ACC112 (cell line): ENCODE measurements at regions not wholly inside any gene's neighbourhood (a gene's known extent, or its start where the extent isn't known, plus 50 kb on each side); places are given as distances from the start of the nearest gene placed in this dataset.
"Not testable (repeated sequence)": the region's sequence is repeated elsewhere in the genome, so short reads cannot be mapped to it uniquely, and the experiment has no call there.

Source experiments
- H2AFZ ChIP-seq: fragments of 200-600 bp; sonication (generic); one replicate; pipeline ENCODE4 v1.6.0; 2017; ENCODE audit warnings: antibody characterized with exemption, low read length; ENCODE audit not compliant: unreplicated experiment
- H3K27ac ChIP-seq: fragments of 200-600 bp; sonication (generic); 2 replicates; pipeline ENCODE4 v1.5.1; 2014; ENCODE audit warnings: low read depth, mild to moderate bottlenecking, antibody characterized with exemption, low read length, moderate library complexity
- H3K27me3 ChIP-seq: fragments of 200-600 bp; sonication (generic); 2 replicates; pipeline ENCODE4 v1.6.1; 2014; ENCODE audit warnings: mild to moderate bottlenecking, antibody characterized with exemption, low read length, moderate library complexity, mixed read lengths; ENCODE audit not compliant: insufficient read depth
- H3K36me3 ChIP-seq: fragments of 200-600 bp; sonication (generic); 2 replicates; pipeline ENCODE4 v1.6.1; 2016; ENCODE audit warnings: mild to moderate bottlenecking, antibody characterized with exemption, low read length, moderate library complexity, mixed read lengths; ENCODE audit not compliant: insufficient read depth
- H3K4me1 ChIP-seq: fragments of 200-600 bp; sonication (generic); one replicate; pipeline ENCODE4 v1.6.1; 2016; ENCODE audit warnings: low read length, mixed read lengths; ENCODE audit not compliant: insufficient read depth, unreplicated experiment, control insufficient read depth
- H3K4me3 ChIP-seq: fragments of 200-600 bp; sonication (generic); 2 replicates; pipeline ENCODE4 v1.5.1; 2014; ENCODE audit warnings: mild to moderate bottlenecking, low read depth, low read length
- H3K79me2 ChIP-seq: fragments of 200-600 bp; sonication (generic); one replicate; pipeline ENCODE4 v1.6.0; 2016; ENCODE audit warnings: low read length; ENCODE audit not compliant: control insufficient read depth, unreplicated experiment, insufficient read depth

DNA sequence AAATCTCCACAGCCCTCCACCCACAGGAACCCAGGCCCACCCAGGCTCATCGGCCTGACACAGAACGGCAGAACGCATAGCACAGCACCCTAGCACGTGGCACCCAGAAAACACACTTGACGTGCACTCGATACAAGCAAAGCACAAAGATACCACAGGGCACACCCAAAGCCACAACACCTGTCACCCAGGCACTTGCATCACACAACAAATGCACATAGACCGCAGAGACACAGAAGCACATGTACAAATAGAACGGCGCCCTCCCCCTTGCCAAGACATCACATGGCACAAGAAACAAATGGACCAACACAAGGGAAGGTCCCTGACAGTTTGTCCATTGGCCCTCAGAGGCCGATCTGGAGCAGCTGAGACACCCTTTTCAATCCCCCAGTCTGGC, 147.7 kb upstream of the WSCD1 start:
- H3K27me3 ChIP-seq: peaks cover 9% of the 10 kb centered on the region
- no peak overlapping the region for H3K27ac ChIP-seq
- H3K4me3 ChIP-seq: no peak overlapping the region
- H3K4me1 ChIP-seq: no peaks in the 10 kb centered on the region
- no peak overlapping the region for H2AFZ ChIP-seq
- no peaks in the 10 kb centered on the region for H3K79me2 ChIP-seq
- no peaks in the 10 kb centered on the region for H3K36me3 ChIP-seq

DNA sequence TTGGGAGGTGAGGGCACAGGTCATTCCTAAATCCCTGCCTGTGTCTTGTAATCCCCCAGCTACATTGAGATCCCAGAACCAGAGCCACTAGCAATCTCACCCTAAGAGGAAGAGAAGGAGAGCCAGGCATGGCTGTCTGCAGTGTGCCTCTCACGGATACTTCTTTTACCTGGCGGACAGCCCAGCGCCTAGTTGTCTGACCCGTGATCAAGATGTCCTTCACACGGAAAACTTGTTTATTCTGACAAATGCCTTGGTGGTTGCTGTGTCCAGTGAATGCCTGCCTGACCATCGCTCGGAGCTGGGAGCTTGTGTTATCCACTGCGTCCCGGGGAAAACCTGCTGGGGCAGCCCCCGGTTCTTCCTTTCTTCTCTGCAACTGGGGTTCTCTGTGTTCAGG, 140.5 kb upstream of the WSCD1 start:
- no peaks in the 10 kb centered on the region for H3K79me2 ChIP-seq
- no peaks in the 10 kb centered on the region for H3K4me1 ChIP-seq
- no peak overlapping the region for H3K27ac ChIP-seq
- H3K27me3 ChIP-seq: 0 out of 2 replicates have a peak, but pooled peaks cover 4% of the 10 kb centered on the region
- no peak overlapping the region for H3K4me3 ChIP-seq
- H3K36me3 ChIP-seq: no peaks in the 10 kb centered on the region
- H2AFZ ChIP-seq: no peak overlapping the region

DNA sequence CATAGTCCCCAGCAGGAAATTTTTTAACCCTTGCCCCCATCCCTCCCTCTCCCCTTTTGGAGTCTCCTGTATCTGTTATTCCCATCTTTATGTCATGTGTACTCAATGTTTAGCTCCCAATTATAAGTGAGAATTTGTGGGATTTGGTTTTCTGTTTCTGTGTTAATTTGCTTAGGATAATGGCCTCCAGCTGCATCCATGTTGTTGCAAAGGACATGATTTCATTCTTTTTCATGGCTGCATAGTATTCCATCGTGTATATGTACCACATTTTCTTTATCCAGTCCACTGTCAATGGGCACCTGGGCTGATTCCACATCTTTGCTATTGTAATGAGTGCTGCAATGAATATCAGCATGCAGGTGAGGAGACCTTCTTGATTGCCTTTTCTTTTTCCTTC, 139.6 kb upstream of the WSCD1 start:
- H3K36me3 ChIP-seq, H2AFZ ChIP-seq, H3K4me3 ChIP-seq, H3K27me3 ChIP-seq, H3K27ac ChIP-seq, H3K79me2 ChIP-seq, H3K4me1 ChIP-seq: not testable (repeated sequence)

DNA sequence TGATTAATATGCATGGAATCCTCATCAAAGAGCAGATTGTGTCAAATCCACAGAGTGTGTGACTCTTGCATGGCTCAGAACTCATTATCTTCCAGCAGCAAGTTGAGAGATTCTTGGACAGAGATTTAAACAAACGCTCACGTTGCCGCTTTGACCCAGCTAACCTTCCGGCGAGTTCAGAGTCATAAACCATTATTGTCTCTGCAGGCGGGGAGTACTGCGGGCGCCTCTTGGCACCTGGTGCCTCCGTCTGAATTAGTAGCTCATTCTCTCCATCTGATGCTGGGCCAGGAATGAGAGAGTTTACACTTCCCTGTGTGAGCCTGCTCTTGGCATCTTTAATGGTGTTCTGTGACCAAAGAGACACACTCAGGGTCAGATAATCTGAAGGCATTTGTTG, 138.6 kb upstream of the WSCD1 start:
- Histone ChIP-seq H3K79me2 (no peaks in the 10 kb centered on the region), H3K36me3 (no peaks in the 10 kb centered on the region), H3K27me3 (peaks cover 13% of the 10 kb centered on the region; the same call in 1 of the 2 replicates), H3K4me3 (no peak overlapping the region), H3K4me1 (no peaks in the 10 kb centered on the region), H2AFZ (no peak overlapping the region), H3K27ac (no peak overlapping the region)

DNA sequence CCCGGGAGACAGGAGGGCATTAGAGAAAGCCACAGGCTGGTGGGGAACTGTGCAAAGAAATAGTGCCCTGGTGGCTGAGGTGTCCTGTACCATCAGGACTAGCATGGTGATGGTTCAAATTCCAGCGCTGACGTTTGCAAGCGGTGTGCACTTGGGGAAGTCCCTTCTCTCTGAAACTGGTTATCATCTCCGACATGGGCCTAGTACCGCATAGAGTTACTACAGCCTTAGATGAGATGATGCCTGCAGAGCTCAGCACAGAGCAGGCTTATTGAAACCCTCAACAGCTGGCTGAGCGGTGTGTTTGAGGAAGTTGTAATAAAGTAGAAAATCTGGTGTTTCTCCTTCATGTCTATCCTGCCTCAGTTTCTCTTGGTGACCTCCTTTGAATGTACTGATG, 136.7 kb upstream of the WSCD1 start:
- H3K27ac ChIP-seq: no peak overlapping the region
- H3K36me3 ChIP-seq: no peaks in the 10 kb centered on the region
- peaks cover 16% of the 10 kb centered on the region; the same call in 1 of the 2 replicates for H3K27me3 ChIP-seq
- H3K4me1 ChIP-seq: no peaks in the 10 kb centered on the region
- H2AFZ ChIP-seq: no peak overlapping the region
- no peak overlapping the region for H3K4me3 ChIP-seq
- H3K79me2 ChIP-seq: no peaks in the 10 kb centered on the region

DNA sequence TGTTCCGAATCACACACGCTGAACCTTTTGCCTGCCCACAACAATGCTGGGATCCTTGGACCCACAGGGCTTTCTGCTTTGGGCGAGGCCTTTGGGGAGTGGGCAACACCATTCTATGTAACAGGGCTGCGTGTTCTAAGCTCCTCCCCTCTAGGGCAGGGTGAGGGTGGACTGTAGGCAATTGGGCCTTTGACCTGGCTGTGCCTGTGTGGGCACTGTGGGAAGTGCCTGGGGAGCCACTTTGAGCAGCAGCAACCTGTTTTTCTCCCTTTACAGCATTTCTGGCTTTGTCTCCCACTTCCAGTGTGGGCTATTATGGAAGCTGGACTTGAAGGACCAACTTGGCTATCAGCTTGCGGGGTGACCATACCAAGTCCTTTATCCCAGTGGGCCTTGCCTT, 128.9 kb upstream of the WSCD1 start:
- Histone ChIP-seq H3K36me3 (no peaks in the 10 kb centered on the region), H3K4me3 (no peak overlapping the region), H3K4me1 (no peaks in the 10 kb centered on the region), H3K79me2 (no peaks in the 10 kb centered on the region), H3K27me3 (peaks cover 35% of the 10 kb centered on the region), H3K27ac (no peak overlapping the region), H2AFZ (no peak overlapping the region)

DNA sequence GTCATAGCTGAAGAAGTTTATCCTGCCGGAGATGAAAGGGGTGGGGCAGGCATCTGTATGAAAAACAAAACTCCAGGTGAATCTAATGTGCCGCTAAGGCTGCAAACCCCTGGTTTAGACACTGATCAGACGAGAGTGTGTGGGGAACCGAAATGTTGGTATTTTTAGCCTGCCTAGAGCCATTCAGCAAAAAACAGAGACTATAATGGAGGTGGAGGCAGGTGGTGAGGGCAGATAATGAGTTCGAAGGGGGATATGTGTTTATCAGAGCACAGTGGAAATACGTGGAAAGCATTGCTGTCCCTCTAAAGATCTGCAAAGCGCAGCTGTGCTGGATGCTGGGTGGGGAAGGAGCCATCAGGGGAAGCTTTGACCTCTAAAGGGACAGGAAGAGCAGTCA, 127.5 kb upstream of the WSCD1 start:
- no peak overlapping the region for H3K4me3 ChIP-seq
- no peak overlapping the region for H3K27ac ChIP-seq
- no peak overlapping the region for H2AFZ ChIP-seq
- H3K79me2 ChIP-seq: no peaks in the 10 kb centered on the region
- no peaks in the 10 kb centered on the region for H3K4me1 ChIP-seq
- H3K36me3 ChIP-seq: no peaks in the 10 kb centered on the region
- peaks cover 31% of the 10 kb centered on the region for H3K27me3 ChIP-seq

DNA sequence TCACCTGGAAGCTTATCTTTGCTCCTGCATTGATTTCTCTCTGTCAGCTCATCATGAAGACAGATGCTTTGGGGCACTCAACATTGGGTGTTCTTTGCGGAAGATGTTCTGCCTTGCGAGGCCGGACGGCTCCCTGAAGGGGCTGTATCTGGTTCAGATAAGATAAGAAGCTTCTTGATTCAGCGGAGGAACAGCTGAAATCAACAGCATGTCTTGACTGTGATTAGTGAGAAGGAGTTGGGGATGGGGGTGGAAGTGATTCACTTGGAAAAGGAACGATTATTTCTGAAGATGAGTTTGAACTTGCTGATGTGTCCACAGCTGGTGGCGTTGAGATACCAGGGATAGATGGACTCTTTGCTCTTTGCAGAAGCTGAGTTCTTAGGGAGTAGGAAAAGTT, 126.9 kb upstream of the WSCD1 start:
- Histone ChIP-seq H3K36me3 (no peaks in the 10 kb centered on the region), H3K4me3 (no peak overlapping the region), H3K4me1 (no peaks in the 10 kb centered on the region), H2AFZ (no peak overlapping the region), H3K27me3 (peaks cover 31% of the 10 kb centered on the region), H3K79me2 (no peaks in the 10 kb centered on the region), H3K27ac (no peak overlapping the region)

DNA sequence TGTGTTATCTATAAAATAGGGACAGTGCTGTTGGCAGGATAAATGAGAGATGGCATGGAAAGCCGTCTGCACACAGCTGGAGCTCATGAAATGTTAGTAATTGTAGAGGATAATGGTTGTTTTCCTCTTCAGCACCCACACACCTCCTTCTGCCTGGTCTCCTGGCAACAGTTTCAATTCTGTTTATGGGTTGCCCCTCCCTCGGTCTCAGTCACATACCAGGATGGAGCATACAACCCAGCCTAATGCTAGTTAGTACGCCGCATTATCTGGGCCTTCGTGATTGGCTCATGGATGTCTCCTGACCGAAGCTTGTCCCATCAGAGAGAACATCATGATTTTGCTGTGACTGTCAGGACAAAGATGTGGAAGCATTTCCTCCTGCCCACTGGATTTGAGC, 126.2 kb upstream of the WSCD1 start:
- Histone ChIP-seq H3K27ac (no peak overlapping the region), H3K4me1 (no peaks in the 10 kb centered on the region), H3K36me3 (no peaks in the 10 kb centered on the region), H2AFZ (no peak overlapping the region), H3K4me3 (no peak overlapping the region), H3K79me2 (no peaks in the 10 kb centered on the region), H3K27me3 (peaks cover 38% of the 10 kb centered on the region)

DNA sequence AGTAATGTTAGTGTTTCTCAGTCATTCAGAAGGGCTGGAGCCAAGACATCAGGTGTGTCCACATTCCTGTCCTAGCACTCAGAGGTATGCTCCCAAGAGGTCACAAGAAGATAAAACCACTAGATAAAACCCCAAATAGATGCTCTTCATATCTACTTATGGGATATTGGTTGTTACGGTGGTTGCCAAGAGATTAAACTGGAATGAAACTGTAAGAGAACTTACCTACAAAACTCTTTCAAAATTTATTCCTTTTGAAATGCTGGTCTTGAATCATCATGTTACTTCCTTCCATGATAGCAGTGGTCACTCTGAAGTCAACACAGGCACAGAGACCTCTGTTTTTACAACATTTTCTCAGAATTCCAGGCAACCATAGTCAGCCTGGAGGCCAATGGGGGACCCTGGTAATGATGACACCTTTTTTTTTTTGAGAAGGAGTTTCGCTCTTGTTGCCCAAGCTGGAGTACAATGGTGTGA, 122.4 kb upstream of the WSCD1 start:
- H3K79me2 ChIP-seq: no peaks in the 10 kb centered on the region
- no peak overlapping the region for H3K27ac ChIP-seq
- H2AFZ ChIP-seq: no peak overlapping the region
- peaks cover 25% of the 10 kb centered on the region for H3K27me3 ChIP-seq
- H3K4me3 ChIP-seq: no peak overlapping the region
- H3K4me1 ChIP-seq: no peaks in the 10 kb centered on the region
- no peaks in the 10 kb centered on the region for H3K36me3 ChIP-seq

DNA sequence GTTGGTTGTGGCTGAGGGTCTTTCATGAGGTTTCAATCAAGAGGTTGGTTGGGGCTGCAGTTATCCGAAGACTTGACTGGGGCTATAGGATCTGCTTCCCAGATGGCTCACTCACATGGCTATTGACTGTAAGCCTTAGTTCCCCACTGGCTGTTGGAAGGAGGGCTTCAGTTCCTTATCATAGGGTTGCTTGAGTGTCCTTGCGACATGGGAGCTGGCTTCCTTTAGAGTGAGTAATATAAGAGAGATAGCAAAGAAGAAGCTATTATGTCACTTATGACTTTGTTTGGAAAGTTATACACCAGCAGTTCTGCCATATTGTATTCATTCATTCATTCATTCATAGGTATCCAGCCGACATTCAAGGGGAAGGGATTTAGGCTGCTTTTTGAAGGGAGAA, 121.4 kb upstream of the WSCD1 start:
- no peaks in the 10 kb centered on the region for H3K4me1 ChIP-seq
- H3K79me2 ChIP-seq: no peaks in the 10 kb centered on the region
- H3K4me3 ChIP-seq: no peak overlapping the region
- no peak overlapping the region for H2AFZ ChIP-seq
- H3K36me3 ChIP-seq: no peaks in the 10 kb centered on the region
- peaks cover 14% of the 10 kb centered on the region for H3K27me3 ChIP-seq
- H3K27ac ChIP-seq: no peak overlapping the region
